ENCODE measurements at regions not wholly inside any gene's neighbourhood (a gene's known extent, or its start where the extent isn't known, plus 50 kb on each side); places are given as distances from the start of the nearest gene placed in this dataset.

- TF ChIP-seq CTCF (IDR thresholded peaks at IDR 0.05; ENCODE audit: low read depth, low read length, missing input control) (no peak), GABPA (IDR thresholded peaks at IDR 0.05 in 1 of 2, conservative IDR thresholded peaks at IDR 0.05 in 1 of 2) (no peak), MAX (IDR thresholded peaks at IDR 0.05) (no peak), ZBTB33 (IDR thresholded peaks at IDR 0.05) (no peak), NR2F2 (IDR thresholded peaks at IDR 0.05) (no peak), YY1 (IDR thresholded peaks at IDR 0.05) (no peak), RXRA (IDR thresholded peaks at IDR 0.05) (no peak), RAD21 (IDR thresholded peaks at IDR 0.05) (no peak), TAF1 (conservative IDR thresholded peaks at IDR 0.05) (no peak), REST (IDR thresholded peaks at IDR 0.05) (no peak), JUND (IDR thresholded peaks at IDR 0.05) (no peak), ATF3 (IDR thresholded peaks at IDR 0.05) (no peak), FOXA1 (IDR thresholded peaks at IDR 0.05) (no peak)
Observed at GRCh38 chr5:57750891-57751290, 268.3 kb upstream of the ACTBL2 start.

Measured in liver (tissue), 3 donors.